NCI-H187 (cell line): ENCODE measurements at regions not wholly inside any gene's neighbourhood (a gene's known extent, or its start where the extent isn't known, plus 50 kb on each side); places are given as distances from the start of the nearest gene placed in this dataset.

ENCODE experiments used
- DNase-seq, 2 experiments: peaks; one replicate each; lab custom pipeline; 2025; lab: John Stamatoyannopoulos, UW

DNA sequence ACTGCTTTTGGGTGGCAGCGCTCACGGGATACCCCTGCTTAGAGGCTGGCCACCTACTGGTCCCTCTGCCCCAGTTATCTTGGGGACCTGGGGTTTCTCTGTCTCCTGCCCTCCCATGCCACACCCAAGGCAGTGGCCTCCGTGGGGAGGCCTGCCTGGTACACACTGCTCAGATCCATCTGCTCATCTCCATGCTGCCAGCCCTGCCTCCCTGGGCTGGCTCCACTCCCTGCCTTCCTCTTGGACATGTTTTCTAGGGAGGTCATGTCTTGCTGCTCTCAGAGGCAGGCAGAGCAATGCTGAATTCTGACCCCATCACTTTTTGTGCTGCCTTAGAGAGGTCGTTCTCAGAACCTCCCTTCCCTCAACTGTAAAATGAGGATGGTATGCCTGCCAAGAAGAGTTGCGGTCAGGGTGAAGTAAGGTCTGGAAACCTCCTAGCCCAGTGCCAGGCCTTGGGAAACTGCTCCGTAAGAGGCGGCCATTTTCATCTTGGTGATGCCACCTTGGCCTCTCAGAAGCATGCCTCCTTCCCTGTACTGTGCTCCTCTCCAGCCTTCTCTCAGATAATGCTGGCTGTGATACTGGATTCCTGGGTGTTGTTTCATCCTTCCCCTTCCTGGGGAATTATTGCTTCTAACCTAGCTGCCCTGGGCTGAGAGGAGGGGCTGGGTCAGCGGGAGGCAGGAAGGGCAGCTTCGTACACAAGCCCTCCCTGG is 186.4 kb upstream of the ZBED5 start:
- DNase-seq: no peak

DNA sequence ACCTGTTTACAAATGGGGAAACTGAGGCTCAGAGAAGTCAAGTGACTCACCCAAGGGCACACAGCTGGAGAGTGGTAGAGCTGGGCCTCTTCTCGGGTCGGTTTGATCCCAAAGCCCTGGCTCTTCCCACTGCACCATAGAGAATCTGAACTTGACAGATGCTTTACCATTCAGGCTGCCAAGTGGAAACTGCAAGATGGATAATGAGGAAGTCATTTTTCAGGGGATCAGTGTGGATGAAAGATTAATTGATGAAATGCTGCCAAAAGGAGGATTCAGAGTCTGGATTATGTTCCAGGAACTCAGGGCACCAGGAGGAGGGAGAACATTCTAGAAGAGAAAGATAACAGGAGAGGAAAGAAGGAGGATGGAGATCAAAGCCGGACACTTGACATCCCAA is 185.9 kb upstream of the ZBED5 start:
- DNase-seq: no peak

DNA sequence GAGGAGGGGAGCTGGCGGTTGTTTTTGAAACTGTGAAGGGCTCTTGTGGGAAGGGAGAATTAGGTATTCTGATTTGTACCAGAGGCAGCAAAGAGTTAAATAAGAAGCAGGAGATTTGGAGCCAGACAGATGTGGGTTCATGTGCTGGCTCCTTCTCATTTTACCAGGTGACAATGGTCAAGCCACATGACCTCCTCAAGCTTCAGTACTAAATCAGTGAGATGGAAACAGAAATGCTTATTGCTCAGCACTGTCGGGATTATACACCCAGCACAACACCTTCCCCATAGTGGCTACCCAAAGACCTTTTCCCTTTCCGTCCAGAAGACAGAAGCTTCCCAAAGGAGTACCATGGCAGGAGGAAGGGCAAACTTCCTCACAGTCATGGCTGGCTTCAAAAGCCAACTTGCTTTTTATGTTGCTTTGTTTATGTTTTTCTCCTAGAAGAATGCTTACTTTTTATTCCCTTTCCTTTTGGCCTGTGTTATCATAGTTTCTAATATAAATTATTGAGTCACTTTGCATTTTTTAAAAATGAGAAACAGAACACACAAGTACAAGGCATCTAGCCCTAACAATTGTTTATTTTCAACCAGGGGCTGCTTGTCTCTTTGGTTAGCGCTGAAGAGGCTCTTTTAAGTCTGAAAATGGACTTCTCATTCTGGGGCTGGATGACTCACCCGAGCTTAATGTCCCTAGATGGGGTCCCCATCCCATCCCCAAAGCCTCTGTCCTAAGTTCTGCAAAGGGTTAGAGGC is 181.5 kb upstream of the ZBED5 start:
- DNase-seq: no peak

DNA sequence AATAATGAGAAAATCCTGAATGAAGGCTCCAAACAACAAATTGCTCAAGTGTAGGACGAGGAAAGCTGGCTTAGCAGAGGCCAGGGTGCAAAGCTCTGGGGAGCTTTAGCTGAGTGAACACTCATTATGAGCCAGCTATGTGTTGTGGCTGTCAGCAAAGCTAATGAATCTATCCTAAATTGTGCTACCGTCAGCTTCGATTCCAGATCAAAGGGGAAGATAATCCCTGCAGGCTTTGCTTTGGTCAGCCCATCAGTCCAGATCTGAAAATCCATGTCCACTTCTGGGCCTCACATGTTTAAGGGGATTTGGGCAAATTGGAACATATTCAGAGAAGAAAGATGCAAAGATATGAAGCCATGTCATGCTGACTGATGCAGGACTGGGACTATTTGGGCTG is 180.9 kb upstream of the ZBED5 start:
- DNase-seq: no peak

DNA sequence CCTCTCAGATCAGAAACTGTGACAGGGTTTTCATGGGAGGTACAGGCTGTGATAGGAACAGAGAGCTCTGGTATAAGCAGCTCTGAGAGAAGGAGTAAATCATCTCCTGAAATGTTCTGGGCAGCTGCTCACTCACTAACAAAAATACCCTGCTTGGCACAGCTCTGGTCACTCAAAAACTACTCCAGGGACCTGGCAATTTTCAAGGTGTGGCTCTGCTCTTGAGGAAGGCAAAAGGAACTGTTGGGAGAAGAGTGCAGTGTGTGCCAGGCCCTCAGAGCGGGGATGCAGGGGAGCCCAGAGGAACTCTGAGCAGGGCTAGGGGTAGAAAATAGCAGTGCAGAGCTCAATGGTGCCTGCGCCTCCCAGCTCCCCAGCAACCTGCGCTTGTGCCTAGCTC is 180.5 kb upstream of the ZBED5 start:
- DNase-seq: peak in 1 of 2 experiments; percentile 18

DNA sequence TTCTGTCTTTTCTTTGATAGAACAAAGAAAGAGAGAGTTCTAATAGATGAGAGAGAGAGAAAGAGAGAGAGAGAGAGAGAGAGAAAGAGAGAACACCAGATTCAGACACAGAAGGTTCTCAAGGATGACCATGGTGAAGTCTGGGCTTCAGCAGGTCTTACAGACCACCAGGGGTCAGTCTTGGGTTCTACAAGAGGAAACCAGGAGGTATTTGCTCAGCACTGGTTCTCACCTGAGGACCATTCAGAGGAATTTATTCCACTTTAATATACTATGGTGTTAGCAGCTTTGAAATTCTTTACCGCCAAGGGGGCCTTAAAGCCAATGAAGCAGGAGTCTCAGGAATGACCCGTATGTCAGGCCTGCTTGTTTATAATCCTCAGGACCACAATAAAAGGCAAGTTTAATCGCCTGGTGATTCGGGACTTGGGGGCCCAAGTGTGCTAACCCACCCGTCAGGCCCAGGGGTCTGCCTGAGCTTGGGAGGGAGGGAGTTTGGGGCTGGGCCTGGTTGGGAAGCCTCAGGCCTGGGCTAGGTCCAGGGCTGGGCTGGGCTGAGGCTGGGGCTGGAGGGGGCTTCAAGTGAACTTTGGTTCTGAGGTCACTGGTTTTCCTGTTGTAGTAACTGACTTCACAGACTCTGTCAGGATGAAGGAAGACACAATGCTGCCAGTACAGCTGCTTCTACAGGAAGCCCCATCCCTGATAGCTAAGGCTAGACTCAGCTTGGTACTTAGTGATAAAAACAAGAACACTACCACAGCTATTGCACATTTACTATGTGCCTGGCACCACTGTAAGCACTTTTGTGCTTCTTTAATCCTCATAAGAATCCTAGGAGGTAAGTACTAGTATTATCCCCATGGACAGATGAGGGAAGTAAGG is 179.2 kb upstream of the ZBED5 start:
- peak in 1 of 2 experiments; percentile 69 for DNase-seq

DNA sequence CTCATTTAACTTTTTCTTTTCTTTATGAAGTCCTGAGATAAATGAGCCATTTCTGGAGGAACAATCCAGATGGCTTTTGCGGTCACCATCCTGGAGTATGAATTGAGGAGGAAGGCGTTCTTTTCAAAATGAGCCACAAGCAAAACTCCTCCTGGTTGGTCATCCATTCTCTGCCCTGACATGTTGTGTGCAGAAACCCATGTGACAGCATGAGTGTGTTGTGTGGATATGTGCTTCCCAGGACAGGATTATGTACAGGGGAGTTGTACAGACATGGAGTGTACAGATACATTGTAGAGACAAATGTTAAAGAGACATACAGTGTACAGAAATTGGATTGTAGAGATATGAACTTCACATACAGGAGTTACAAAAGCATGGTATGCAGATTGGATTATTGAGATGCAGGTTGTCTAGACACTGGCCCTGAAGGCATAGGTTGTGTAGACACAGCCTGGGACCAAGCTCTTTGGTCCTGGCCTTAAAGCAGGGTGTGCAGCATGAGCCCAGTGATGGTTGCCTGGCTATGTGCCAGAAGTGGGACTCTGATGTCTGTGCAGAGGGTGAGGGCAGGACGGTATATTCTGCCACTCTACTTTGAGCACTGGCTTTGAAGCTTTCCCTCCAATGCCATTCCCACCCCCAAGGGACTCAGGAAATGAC is 178.5 kb upstream of the ZBED5 start:
- DNase-seq: no peak

DNA sequence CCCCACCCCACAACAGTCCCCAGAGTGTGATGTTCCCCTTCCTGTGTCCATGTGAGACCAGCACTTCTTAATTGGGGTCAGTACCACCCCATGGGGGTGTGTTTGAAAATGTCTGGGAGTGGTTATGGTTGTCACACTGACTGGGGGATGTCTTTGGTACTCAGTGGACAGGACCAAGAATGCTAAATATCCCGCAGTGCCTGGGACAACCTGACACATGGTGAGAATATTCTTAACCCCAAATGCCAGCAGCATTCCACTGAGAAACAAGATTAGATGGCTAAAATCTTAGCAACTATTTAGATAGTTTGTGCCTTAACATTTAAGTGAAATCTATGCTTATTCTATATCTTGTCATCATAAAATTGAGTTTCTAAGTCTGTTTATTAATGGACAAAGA is 177.5 kb upstream of the ZBED5 start:
- DNase-seq: no peak

DNA sequence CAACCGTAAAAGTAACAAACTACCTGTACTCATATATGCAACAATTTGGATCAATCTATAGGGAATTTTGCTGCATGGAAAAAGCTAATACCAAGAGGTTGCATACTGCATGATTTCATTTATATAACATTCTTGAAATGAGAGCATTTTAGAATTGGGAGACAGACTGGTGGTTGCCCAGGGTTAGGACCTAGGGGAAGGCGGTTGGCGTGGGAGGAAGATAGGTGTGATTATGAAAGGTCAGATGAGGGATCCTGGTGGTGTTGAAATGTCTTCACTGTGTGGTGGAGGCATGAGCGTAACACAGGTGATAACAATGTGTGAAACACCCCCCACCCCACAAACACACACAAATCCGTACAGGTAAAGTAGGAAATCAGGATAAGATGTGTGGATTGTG is 176.6 kb upstream of the ZBED5 start:
- no peak for DNase-seq

DNA sequence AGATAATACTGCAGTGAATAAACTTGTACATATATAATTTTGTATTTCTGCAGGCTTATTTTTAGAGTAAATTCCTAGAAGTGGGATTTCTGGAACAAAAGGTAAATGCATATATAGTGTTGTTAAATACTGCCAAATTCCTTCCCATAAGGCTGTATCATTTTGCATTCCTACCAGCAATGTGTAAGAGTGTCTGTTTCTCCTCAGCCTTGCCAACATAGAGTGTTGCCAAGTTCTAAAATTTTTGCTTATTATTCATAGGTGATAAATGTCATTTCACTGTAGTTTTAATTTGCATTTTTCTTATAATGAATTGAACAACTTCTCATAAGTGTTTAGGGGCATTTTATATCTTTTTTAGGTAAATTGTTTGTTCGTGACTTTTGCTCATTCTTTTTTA is 174.2 kb upstream of the ZBED5 start:
- DNase-seq: no peak

DNA sequence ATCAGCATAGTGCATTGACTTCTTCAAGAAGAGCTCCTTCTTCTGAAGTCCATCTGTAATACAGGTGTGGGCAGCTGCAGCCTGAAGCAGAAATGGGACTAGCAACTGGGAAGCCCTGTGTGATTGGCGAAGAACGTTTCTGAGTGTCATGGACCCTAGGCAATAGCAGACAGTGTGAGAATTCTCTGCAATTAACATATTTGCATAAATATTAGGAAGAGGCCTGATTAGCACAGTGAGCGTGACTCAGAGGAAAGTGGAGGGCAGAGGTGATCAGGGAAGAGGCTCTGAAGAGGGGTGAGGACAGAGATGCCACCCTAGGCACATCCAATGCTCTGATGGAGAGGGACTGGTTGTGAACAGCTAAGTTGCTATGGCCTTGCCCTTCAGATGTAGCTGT is 171.2 kb upstream of the ZBED5 start:
- DNase-seq: no peak

DNA sequence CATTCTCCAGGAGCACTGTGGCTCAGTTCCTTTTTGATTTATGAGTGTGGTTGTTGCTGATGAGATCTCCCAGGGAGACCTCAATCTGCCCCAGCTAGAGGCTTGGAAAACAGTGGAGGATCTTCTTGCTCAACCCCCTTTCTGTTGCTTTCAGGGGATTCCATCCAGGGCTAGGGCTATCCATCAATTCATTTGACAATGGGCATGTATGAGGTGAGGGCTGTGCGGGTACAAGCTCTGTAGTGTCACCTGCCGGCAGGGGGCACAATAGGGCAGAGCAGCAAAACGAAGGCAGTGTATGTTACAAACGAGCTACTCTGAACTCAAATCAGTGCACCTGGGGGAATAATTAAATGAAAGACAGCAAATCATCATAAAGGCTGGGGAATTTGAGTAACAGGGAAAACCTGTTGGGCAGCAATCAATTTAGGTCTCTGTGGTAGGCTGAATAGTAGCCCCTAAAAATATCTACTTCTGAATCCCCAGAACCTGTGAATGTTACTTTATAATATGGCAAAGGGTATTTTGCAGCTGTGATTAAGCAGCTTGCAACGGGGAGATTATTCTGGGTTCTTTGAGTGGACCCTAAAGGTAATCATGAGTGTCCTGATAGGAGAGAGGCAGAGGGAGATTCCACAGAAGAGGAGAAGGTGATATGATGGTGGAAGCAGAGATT is 170.3 kb upstream of the ZBED5 start:
- DNase-seq: peak; percentile 30 to 84

DNA sequence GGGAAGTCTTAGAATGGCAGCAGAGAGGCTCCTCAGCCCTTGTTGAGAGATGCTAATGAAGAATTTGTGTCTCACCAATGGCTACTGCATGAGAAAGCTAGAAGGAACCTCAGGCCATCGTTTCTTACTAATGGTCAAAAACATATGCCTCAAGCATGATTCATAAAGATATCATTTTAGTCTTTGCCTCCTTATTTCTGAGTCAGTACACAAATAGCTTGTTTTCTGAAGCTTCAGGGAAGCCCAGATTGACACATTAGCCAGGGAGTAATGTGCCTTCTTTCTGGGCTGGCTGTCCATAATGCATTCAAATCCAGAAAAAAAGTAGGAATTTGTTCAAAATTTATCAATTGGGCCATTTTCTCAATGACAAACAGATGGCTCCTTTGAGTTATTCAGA is 169.4 kb upstream of the ZBED5 start:
- DNase-seq: no peak

DNA sequence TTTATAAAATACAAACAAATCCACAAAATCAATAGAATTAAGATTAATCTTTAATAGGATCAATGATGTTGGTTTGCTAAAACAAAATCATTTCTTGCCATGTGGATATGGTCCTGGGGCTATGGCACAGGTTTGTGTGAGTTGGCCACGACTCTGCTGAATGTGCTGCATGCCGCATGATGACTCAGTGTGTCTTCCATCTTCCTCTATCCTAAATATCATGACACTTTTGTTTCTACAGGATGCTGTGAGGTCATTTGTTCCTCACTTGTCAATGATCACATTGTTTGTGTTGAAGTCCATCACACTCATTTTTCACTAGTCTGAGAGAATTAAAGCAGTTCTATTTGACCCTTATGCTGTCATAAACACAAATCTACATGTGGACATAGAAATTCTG is 167.2 kb upstream of the ZBED5 start:
- no peak for DNase-seq

DNA sequence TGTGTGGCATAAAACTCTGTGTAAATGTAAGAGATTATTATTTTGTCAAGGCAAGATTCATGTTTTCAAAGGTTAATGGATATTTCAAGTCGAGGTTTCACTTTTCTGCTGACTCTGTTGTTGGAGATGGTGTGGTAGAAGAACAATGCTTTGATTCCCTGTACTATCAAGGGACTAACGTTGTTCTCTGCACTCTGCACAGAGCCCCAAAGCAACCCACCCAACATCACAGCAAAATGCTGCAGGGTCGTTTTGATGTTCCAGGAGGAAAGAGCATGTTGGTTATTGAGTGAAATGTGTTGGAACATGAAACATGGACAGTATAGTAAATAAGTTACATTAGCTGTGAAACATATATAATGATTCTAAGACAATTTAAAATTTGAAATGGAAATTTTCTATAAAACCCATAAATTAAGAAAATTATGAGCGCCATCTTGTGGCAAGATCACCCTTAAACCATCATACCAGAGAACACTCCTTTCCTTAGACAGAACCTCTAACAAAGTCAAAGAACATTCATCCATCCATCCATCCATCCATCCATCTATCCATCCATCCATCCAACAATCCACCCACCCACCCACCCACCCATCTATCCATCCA is 164.4 kb upstream of the ZBED5 start:
- DNase-seq: no peak

DNA sequence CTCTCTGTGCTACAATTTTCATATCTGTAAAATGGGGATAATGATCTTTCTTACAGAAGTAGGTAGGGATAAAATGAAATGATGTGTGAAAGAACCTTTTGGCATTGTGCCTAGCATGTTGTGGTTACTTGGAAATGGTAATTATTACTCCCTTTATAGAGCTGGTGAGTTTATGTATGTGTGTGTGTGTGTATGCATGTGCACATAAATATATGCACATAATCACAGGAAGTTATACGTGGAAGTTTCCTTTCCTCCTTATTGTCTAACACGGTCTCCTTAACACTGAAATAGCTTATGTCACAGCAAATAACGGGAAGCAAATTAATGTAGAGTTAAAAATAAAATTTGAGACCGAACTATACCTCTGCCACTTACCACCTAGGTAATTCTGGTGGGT is 163.7 kb upstream of the ZBED5 start:
- DNase-seq: no peak

DNA sequence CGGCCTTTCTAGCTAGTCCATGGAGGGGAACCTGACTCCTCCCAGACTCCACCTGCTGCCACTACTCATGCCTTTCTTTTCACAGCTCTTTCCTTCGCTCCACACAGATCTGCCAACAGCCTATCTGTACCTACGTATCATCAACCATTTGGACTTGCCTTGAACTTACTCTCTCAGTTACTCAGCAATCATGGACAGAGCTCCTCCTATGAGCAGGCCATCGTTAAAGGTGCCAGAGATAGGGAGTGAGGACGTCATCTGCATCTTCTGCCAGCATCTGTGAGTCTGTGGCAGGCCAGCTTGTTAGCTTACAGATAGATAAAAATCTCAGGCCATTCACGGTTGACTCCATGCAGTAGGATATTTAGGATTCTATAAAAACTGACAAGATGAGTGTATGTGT is 162.9 kb upstream of the ZBED5 start:
- DNase-seq: no peak

DNA sequence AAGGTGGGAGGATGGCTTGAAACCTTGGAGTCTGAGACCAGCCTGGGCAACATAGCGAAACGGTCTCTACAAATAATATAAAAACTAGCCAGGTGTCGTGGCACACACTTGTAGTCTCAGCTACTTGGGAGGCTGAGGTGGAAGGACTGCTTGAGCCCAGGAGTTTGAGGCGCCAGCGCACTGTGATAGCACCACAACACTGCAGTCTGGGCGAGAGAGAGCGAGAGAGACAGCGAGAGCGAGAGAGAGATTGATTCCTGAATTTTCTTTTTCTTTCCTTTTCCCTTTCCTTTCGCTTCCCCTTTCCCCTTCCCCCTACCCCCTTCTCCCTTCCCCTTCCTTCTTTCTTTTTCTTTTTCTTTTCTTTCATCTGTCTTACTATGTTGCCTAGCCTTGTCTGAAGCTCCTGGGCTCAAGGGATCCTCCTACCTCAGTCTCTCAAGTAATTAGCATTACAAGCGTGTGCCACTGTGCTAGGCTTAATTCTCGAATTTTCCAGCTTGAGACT is 162.4 kb upstream of the ZBED5 start:
- DNase-seq: no peak

DNA sequence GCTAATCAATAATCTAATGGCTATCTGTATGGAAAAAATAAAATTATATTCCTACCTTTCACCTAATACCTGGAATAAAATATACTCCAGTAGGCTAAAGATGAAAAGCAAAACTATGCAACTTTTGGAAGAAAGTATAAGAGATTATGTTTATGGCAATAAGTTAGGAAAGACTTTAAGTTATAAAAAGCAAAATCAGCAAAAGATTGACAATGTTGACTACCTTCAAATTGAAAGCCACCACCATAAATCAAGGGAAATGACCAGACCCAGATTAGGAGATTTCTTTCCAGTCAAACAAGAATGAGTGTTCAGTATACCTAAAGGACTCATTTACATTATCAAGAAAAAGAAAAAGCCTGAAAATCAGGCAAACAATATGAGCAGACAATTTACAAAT is 159.1 kb upstream of the ZBED5 start:
- DNase-seq: no peak

DNA sequence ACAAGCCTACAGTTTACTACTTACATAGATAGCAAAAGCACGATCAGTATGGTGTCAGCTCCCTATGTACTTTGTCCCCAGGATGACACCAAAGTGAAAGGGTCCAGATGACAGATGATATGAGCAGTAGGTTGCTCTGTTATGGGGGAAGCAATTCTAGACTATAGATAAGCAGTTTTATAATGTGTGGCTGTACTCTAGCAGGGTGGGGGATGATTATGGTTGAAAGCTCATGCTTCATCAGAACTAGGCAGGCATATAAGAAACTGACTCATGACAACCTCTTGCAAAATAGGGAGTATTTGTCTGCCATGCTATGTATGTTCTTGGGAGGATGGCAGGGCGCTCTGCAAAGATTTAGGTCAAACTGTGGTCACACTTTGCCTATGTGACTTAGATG is 158.2 kb upstream of the ZBED5 start:
- no peak for DNase-seq

DNA sequence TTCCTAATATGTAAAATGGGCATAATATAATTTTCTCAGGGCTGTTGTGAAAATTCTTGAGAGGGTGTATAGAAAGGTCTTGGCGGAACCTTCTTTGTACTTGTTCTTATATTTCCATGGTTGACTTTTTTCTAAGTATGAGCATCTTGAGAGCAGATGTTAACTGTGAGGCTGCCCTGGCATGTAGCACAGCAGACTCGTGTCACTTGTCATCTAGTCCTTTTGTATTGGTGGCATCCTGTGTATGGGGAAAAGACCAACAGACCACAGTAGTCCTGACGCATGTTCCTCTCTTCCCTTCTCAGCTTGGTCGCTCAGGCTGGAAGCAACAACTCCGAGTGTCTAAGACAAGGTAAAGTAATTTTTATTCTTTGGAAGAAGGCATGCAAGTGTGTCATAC is 153.8 kb upstream of the ZBED5 start:
- DNase-seq: no peak
